Activated CD4-positive, alpha-beta T cell treated with anti-CD3 and anti-CD28 coated beads for 1 hour (primary cell): ENCODE measurements at regions not wholly inside any gene's neighbourhood (a gene's known extent, or its start where the extent isn't known, plus 50 kb on each side); places are given as distances from the start of the nearest gene placed in this dataset.

Source experiments
- DNase-seq: peaks from one replicate; pipeline ENCODE4 v3.0.0-alpha.2; 2020

- no peak for DNase-seq
These were observed 64.8 kb upstream of the SDK1 start for GRCh38 chr7:3236268-3236667.

- DNase-seq, result no peak
These were observed 62.4 kb upstream of the SDK1 start for GRCh38 chr7:3238525-3239210.

DNA sequence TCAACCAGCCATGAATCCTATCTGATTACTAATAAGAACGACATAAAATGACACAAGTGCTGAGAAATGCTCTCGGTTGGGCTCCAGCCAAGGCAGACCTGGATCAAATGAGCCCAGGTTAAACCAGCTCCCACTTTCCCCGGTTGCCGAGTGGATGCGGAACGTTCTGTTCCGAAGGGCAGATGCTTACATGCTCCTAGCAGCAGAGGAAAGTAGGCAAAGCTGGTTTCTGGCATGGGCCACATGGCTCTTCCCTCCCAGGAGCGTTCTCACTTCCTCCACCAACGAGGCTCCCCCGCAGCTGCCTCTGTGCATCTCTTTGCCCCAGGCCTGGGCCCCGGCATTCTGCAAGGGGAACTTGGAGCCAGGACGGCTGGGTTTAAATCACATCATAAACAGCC is 61.8 kb upstream of the SDK1 start:
- no peak for DNase-seq

DNA sequence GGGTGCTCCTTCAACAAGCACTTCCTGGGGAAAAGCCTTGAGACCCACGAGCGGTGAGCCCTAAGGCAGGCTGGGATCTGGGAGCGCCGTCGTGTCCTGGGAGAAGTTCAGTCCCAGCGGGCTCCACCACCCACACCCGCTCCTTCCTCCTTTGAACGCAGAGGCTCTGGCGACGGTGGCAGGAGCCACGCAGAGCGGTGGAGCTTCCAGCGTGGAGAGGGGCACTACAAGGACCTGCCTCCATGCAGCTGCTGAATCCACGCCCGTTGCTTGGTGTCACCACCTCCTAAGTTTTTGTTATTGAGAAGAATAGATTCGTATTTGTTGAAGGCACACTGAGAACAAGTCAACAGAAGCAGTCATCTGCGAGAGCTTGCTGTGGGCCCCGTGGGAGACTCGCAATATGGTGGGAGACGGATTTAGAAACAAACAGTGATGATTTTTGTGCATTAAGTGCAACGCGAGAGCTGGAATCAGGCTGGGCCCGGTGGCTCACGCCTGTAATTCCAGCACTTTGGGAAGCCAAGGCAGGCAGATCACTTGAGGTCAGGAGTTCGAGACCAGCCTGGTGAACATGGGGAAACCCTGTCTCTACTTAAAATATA is 60.1 kb upstream of the SDK1 start:
- DNase-seq, result no peak

DNA sequence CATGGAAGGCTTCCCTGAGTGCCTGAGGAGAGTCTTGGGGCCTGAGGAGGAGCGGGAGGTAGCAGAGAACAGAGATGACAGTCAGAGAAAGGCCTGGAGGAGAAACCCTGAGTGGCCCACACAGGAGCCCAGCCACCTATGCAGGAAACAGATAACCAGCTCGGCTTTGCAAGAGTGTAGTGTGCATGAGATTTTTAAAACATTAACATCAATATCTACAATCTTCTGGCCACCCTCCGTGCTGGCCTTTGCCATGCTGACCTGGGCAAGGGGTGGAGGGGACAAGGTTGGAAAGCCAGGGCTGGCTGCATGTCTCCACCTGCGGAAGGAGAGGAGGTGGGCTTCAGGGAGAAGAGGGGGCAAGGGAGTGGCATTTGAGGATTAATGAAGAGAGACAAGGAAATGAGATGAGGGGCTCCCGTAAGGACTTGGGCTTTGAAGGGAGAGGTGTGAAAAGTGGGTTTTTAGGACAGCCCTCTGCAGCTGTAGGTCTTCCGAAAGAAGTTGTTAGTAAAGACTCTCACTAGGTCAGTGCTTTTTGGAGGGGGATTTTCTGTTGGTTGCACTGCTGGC is 59.3 kb upstream of the SDK1 start:
- DNase-seq, result no peak

DNA sequence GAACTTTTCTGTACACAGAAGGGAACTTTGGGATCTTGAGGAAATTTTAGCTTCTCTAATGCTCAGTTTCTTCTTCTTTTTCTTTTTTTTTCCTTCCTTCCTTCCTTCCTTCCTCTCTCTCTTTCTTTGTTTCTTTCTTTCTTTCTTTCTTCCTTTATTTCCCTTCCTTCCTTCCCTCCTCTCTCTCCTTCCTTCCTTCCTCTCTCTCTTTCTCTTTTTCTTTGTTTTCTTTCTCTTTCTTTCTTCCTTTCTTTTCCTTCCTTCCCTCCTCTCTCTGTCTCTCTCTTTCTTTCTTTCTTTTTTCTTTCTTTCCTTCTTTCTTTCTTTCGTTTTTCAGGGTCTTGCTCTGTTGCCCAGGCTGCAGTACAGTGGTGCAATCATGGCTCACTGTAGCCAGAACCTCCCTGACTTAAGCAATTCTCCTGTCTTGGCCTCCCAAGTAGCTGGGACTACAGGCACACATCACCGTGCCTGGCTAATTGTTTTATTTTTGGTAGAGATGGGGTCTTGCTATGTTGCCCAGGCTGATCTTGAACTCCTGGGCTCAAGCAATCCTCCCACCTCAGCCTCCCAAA is 58.6 kb upstream of the SDK1 start:
- DNase-seq, result no peak

DNA sequence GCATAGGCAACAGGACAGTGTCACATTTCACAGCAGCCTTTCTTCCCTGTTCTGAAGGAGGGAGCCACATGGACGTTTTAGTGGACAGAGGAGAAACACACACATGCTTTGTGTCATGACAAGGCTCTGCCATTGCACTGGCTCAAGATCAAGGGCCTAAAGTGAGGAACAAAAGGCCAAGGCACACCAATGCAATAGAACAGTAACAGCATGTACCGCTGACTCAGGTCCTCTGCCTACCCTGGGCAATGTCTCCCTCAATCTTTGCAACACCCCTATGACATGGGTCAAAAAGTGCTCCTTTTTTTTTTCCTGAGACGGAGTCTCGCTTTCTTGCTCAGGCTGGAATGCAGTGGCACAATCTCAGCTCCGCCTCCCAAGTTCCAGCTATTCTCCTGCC is 57.8 kb upstream of the SDK1 start:
- DNase-seq, result no peak

DNA sequence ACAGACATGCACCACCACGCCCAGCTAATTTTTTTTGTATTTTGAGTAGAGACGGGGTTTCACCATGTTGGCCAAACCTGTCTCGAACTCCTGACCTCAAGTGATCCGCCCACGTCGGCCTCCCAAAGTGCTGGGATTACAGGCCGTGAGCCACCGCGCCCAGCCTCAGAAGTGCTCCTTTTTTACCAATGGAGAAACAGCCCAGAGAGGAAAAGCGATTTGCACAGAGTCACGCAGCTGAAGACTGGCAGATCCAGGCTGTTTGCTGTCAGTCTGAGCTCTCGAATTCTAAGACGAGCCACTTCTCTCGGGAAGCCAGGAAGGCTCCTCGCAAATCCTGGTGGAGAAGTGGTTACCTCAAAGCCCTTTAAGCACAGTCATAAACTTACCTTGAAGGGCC is 57.4 kb upstream of the SDK1 start:
- DNase-seq, result no peak

DNA sequence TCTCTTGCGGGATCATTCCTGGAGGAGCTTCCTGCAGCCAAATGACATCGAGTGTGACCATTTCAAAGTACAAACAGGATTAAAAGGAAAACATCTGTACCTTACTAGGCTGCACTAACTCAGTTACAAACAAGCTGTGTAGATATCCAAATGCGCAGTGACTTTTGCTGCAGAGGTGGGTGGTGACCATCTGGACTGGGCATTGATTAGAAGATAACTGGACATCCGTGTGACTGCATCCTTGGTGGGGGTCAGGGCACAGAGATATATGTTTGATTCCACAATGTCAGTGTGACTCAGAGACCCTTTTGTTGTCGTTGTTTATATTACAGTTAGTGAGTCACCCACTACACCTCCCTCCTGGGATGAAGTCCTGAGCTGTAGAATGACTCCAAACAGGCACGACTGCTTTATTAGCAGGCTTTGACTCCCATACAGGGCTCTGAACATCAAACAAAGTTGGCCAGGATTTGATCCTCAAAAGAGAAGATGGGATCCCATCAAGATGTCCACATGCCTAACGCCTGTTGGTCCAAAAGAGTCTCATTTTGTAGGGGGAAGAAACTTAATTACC is 56.7 kb upstream of the SDK1 start:
- no peak for DNase-seq

DNA sequence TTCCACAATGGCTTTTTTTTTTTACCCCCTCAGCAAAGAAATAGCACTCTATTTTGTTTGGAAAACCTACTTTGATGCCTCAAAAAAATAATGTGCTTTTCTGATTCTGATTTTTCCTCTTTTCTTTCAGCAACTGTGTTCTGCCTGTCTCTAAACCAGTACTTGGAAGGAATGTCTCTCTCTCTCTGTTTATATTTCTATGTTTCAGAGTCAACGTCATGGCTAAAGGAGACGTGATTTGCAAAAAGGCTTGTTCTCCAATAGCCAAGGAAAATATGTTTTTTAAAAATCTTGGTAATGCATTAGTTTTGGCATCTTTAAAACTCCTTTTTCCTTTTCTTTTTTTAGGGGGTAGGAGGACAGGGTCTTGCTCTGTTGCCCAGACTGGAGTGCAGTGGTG is 56.0 kb upstream of the SDK1 start:
- DNase-seq, result no peak

DNA sequence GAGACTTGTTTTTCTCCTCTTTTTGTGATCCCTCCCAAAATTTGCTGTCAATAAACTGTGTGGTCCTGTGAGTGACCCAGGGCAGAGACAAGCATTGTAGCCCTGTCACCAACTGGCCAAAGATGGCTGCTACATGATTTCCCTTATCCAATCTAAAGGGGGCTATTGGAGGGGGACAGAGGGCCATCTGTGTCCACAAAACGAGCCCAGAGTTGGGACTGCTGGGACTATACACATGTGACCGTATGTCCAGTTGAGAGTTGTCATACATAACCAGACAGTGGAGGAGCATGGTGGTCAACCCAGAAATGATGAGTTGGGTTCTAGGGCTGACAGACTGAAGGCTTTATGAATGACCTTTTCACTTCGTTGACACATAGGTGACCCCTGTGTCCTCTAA is 55.3 kb upstream of the SDK1 start:
- DNase-seq, result no peak

- no peak for DNase-seq
These were observed 54.9 kb upstream of the SDK1 start for GRCh38 chr7:3246127-3246526.

DNA sequence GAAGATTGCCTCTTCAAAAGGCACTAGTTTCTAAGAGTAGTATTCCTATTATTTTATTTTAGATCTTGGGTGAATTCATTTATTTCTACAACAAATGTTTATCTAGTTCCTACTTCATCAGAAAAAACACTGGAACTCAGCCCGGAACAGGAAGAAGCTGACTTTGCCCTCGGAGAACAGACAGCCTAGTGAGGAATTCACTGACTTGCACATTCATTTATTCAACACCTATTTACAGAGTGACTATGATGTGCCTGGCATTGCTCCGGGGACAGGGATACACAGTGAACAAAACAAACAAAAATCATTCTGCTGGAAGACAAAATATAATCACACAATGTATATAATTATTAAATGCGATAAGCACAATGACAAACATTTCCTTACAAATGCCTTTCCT is 54.4 kb upstream of the SDK1 start:
- no peak for DNase-seq

DNA sequence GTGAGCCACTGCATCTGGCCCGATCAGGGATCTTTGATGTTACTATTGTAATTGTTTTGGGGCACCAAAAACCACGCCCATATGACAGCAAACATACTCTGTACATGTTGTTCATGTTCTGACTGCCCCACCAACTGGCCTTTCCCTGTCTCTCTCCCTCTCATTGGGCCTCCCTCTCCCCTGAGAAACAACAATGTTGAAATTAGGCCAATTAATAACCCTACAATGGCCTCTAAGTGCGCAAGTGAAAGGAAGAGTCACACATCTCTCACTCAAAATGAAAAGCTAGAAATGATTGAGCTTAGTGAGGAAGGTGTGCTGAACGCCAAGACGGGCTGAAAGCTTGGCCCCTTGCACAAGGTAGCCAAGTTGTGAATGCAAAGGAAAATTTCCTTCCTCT is 50.3 kb upstream of the SDK1 start:
- no peak for DNase-seq
